HepG2 (cell line): ENCODE measurements at regions not wholly inside any gene's neighbourhood (a gene's known extent, or its start where the extent isn't known, plus 50 kb on each side); places are given as distances from the start of the nearest gene placed in this dataset.
"Not testable (repeated sequence)": the region's sequence is repeated elsewhere in the genome, so short reads cannot be mapped to it uniquely, and the experiment has no call there.

Source experiments
- ARID5B ChIP-seq: IDR thresholded peaks from 2 replicates; pipeline ENCODE4 v1.4.0; 2020; ENCODE audit warnings: mild to moderate bottlenecking, missing genetic modification reagents
- FOXA3 ChIP-seq: IDR thresholded peaks from 2 replicates; pipeline ENCODE4 v1.6.1; 2016; ENCODE audit warnings: missing genetic modification reagents, missing compliant biosample characterization
- FOXO4 ChIP-seq: sonication (generic); formaldehyde crosslinking; conservative IDR thresholded peaks from 2 replicates; pipeline ENCODE4 v1.8.1; 2023; ENCODE audit warnings: missing genetic modification reagents
- FOXP4 ChIP-seq: sonication (generic); formaldehyde crosslinking; IDR thresholded peaks from 2 replicates; pipeline ENCODE4 v1.4.0; 2020; ENCODE audit warnings: missing genetic modification reagents
- NONO ChIP-seq, 2 experiments: fragments of 450-650 bp in 1 of 2; sonication (generic) in 1 of 2; formaldehyde crosslinking in 1 of 2; IDR thresholded peaks in 1 of 2; conservative IDR thresholded peaks in 1 of 2; 2 replicates each; pipeline versions ENCODE4 v1.6.1 to v1.8.0; 2017 to 2022; ENCODE audit warnings: mild to moderate bottlenecking in 1 of 2, missing genetic modification reagents in 1 of 2, moderate library complexity in 1 of 2
- SALL1 ChIP-seq: sonication (generic); formaldehyde crosslinking; IDR thresholded peaks from 2 replicates; pipeline ENCODE4 v1.8.0; 2022; ENCODE audit warnings: mild to moderate bottlenecking, missing genetic modification reagents
- TEAD3 ChIP-seq: optimal IDR thresholded peaks from 2 replicates; pipeline ENCODE3; 2016; ENCODE audit warnings: borderline replicate concordance
- ZMYM4 ChIP-seq: sonication (generic); formaldehyde crosslinking; IDR thresholded peaks from 2 replicates; pipeline ENCODE4 v1.8.1; 2023; ENCODE audit warnings: mild to moderate bottlenecking, missing genetic modification reagents
- ZNF362 ChIP-seq: sonication (generic); formaldehyde crosslinking; IDR thresholded peaks from 2 replicates; pipeline ENCODE4 v1.4.0; 2020; ENCODE audit warnings: missing genetic modification reagents, mild to moderate bottlenecking, borderline replicate concordance
- ZNF687 ChIP-seq: sonication (generic); formaldehyde crosslinking; IDR thresholded peaks from 2 replicates; pipeline ENCODE4 v1.5.1; 2020; ENCODE audit warnings: mild to moderate bottlenecking, missing genetic modification reagents, moderate library complexity
- TF ChIP-seq, protein P1 (sequence below): sonication (generic); formaldehyde crosslinking; IDR thresholded peaks from 2 replicates; pipeline ENCODE4 v1.4.0; 2020; ENCODE audit warnings: missing genetic modification reagents

GRCh38 chr1:65554086-65554764 lies 133.8 kb downstream of the LEPR start (continued):
- TF ChIP-seq ARID5B, result 0 out of 2 replicates have a peak, but pooled peaks have one; percentile 34
- TF ChIP-seq NONO (IDR thresholded peaks at IDR 0.05), result not testable (repeated sequence)
- TF ChIP-seq NONO (CRISPR knock-in tag; conservative IDR thresholded peaks at IDR 0.05), result 0 out of 2 replicates have a peak, but pooled peaks have one; percentile 23
- TF ChIP-seq ZNF362 (CRISPR knock-in tag), result 0 out of 2 replicates have a peak, but pooled peaks have one; percentile 25
- TF ChIP-seq FOXP4 (CRISPR knock-in tag), result peak; percentile 49; the same call in 1 of the 2 replicates
- 0 out of 2 replicates have a peak, but pooled peaks have one; percentile 14 for TF ChIP-seq ZNF687
- peak; percentile 28; the same call in 1 of the 2 replicates for TF ChIP-seq SALL1 (CRISPR knock-in tag)
- TF ChIP-seq, protein P1, sequence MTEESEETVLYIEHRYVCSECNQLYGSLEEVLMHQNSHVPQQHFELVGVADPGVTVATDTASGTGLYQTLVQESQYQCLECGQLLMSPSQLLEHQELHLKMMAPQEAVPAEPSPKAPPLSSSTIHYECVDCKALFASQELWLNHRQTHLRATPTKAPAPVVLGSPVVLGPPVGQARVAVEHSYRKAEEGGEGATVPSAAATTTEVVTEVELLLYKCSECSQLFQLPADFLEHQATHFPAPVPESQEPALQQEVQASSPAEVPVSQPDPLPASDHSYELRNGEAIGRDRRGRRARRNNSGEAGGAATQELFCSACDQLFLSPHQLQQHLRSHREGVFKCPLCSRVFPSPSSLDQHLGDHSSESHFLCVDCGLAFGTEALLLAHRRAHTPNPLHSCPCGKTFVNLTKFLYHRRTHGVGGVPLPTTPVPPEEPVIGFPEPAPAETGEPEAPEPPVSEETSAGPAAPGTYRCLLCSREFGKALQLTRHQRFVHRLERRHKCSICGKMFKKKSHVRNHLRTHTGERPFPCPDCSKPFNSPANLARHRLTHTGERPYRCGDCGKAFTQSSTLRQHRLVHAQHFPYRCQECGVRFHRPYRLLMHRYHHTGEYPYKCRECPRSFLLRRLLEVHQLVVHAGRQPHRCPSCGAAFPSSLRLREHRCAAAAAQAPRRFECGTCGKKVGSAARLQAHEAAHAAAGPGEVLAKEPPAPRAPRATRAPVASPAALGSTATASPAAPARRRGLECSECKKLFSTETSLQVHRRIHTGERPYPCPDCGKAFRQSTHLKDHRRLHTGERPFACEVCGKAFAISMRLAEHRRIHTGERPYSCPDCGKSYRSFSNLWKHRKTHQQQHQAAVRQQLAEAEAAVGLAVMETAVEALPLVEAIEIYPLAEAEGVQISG (CRISPR knock-in tag), result 0 out of 2 replicates have a peak, but pooled peaks have one; percentile 25
- peak; percentile 23 for TF ChIP-seq TEAD3 (CRISPR knock-in tag)
- TF ChIP-seq ZMYM4 (CRISPR knock-in tag), result peak; percentile 64
- peak; percentile 84 for TF ChIP-seq FOXA3 (CRISPR knock-in tag)
- 0 out of 2 replicates have a peak, but pooled peaks have one; percentile 25 for TF ChIP-seq FOXO4 (CRISPR knock-in tag)
